MCF 10A (cell line): ENCODE measurements at regions not wholly inside any gene's neighbourhood (a gene's known extent, or its start where the extent isn't known, plus 50 kb on each side); places are given as distances from the start of the nearest gene placed in this dataset.
A peak's percentile ranks its signal among the peaks of the same experiment; 100 is the strongest.

Source experiments
- BruUV-seq: library from RNA; stranded (reverse); fragments of 400-500 nt; replicated peaks from 2 replicates; lab custom pipeline; 2021; lab: Mats Ljungman, UMichigan
- CTCF ChIA-PET: fragments of 300-600 bp; sonication (Branson Sonifier 250); formaldehyde crosslinking; extraction: SDS; loops from one replicate; lab custom pipeline; 2021; ENCODE audit warnings: antibody characterized with exemption, inconsistent platforms; lab: Yijun Ruan, JAX
- POLR2A ChIA-PET: fragments of 300-600, 350-650 bp; sonication (Branson Sonifier 250); formaldehyde crosslinking; extraction: SDS; loops from one replicate; lab custom pipeline; 2020; ENCODE audit warnings: antibody characterized with exemption, inconsistent platforms; lab: Yijun Ruan, JAX
- DNase-seq: peaks from one replicate; pipeline ENCODE4 v3.0.0-alpha.2; 2018; ENCODE audit not compliant: unreplicated experiment
- H3K27ac Mint-ChIP-seq: one replicate; pipeline ENCODE4 v1.8.0; 2022; ENCODE audit warnings: mild to moderate bottlenecking, low read depth, mixed read lengths; ENCODE audit not compliant: unreplicated experiment
- H3K27me3 Mint-ChIP-seq: one replicate; pipeline ENCODE4 v1.8.0; 2022; ENCODE audit warnings: mixed read lengths; ENCODE audit not compliant: insufficient read depth, unreplicated experiment
- H3K36me3 Mint-ChIP-seq: one replicate; pipeline ENCODE4 v1.8.0; 2022; ENCODE audit warnings: mild to moderate bottlenecking, moderate library complexity, mixed read lengths; ENCODE audit not compliant: insufficient read depth, unreplicated experiment
- H3K4me1 Mint-ChIP-seq: one replicate; pipeline ENCODE4 v1.8.0; 2022; ENCODE audit warnings: mixed read lengths; ENCODE audit not compliant: insufficient read depth, unreplicated experiment
- H3K4me3 Mint-ChIP-seq: one replicate; pipeline ENCODE4 v1.8.0; 2022; ENCODE audit warnings: mild to moderate bottlenecking, moderate library complexity, mixed read lengths; ENCODE audit not compliant: unreplicated experiment
- H3K9me3 Mint-ChIP-seq: one replicate; pipeline ENCODE4 v1.8.0; 2022; ENCODE audit warnings: mixed read lengths; ENCODE audit not compliant: unreplicated experiment
- intact Hi-C: fragments of 100-400 bp; cut with micrococcal nuclease; formaldehyde crosslinking; loops from 2 replicates; pipeline ENCODE4 v1.14.1; 2022
- TF ChIP-seq, protein P1 (sequence below): fragments of 200-600 bp; IDR thresholded peaks from one replicate; pipeline ENCODE4 v1.8.0; 2022; ENCODE audit warnings: antibody characterized with exemption, mild to moderate bottlenecking; ENCODE audit not compliant: unreplicated experiment

GRCh38 chr6:9647599-9647998 is 767.3 kb downstream of the TFAP2A start:
- no peaks in the 10 kb centered on the region for H3K9me3 Mint-ChIP-seq
- BruUV-seq, result no TSS peak
- no peaks in the 10 kb centered on the region for H3K36me3 Mint-ChIP-seq
- ChIA-PET CTCF (interaction anchor here (0.6 kb wide), 1 partner anchor 738 kb away, joined by 3 read pairs; no protein-coding TSS in a partner anchor), POLR2A (interaction anchor here (0.6 to 3.0 kb wide), 3 partner anchors 10 to 768 kb away, joined by 3 to 25 read pairs (median 13); partner anchors contain the start of gene TFAP2A)
- H3K4me3 Mint-ChIP-seq, result no peak overlapping the region
- no peak for DNase-seq
- H3K4me1 Mint-ChIP-seq, result peaks cover 23% of the 10 kb centered on the region
- TF ChIP-seq, protein P1, sequence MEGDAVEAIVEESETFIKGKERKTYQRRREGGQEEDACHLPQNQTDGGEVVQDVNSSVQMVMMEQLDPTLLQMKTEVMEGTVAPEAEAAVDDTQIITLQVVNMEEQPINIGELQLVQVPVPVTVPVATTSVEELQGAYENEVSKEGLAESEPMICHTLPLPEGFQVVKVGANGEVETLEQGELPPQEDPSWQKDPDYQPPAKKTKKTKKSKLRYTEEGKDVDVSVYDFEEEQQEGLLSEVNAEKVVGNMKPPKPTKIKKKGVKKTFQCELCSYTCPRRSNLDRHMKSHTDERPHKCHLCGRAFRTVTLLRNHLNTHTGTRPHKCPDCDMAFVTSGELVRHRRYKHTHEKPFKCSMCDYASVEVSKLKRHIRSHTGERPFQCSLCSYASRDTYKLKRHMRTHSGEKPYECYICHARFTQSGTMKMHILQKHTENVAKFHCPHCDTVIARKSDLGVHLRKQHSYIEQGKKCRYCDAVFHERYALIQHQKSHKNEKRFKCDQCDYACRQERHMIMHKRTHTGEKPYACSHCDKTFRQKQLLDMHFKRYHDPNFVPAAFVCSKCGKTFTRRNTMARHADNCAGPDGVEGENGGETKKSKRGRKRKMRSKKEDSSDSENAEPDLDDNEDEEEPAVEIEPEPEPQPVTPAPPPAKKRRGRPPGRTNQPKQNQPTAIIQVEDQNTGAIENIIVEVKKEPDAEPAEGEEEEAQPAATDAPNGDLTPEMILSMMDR, result no peak
- peak overlapping the region; percentile 32 for H3K27ac Mint-ChIP-seq
- intact Hi-C loops, result loop anchor here (10.0 kb wide), 1 partner anchor 757 kb away; no protein-coding TSS in a partner anchor
- H3K27me3 Mint-ChIP-seq, result no peaks in the 10 kb centered on the region

- intact Hi-C loops, result loop anchor here (10.0 kb wide), 1 partner anchor 758 kb away; no protein-coding TSS in a partner anchor
- DNase-seq, result no peak
- Mint-ChIP-seq H3K4me3 (no peak overlapping the region), H3K36me3 (no peaks in the 10 kb centered on the region), H3K9me3 (no peaks in the 10 kb centered on the region), H3K4me1 (peaks cover 23% of the 10 kb centered on the region), H3K27me3 (no peaks in the 10 kb centered on the region), H3K27ac (peak overlapping the region; percentile 32)
- no TSS peak for BruUV-seq
- ChIA-PET POLR2A (interaction anchor here (0.6 to 3.0 kb wide), 9 partner anchors 11 to 769 kb away, joined by 3 to 25 read pairs (median 3); partner anchors contain the start of gene TFAP2A), CTCF (interaction anchor here (0.6 to 0.8 kb wide), 4 partner anchors 419 to 1310 kb away, joined by 3 to 4 read pairs (median 3); no protein-coding TSS in a partner anchor)
- TF ChIP-seq, protein P1, result no peak
These were observed 767.8 kb downstream of the TFAP2A start for GRCh38 chr6:9647071-9647445.

GRCh38 chr6:9646342-9647070 is 768.4 kb downstream of the TFAP2A start:
- Mint-ChIP-seq H3K27me3 (no peaks in the 10 kb centered on the region), H3K27ac (peak overlapping the region; percentile 32), H3K36me3 (no peaks in the 10 kb centered on the region), H3K4me3 (no peak overlapping the region), H3K4me1 (peaks cover 23% of the 10 kb centered on the region), H3K9me3 (no peaks in the 10 kb centered on the region)
- ChIA-PET CTCF (interaction anchor here (0.6 to 1.1 kb wide), 4 partner anchors 74 to 1309 kb away, joined by 3 to 4 read pairs (median 3); no protein-coding TSS in a partner anchor), POLR2A (interaction anchor here (0.6 to 3.0 kb wide), 13 partner anchors 9 to 769 kb away, joined by 3 to 25 read pairs (median 4); partner anchors contain the start of gene TFAP2A)
- intact Hi-C loops, result loop anchor here (10.0 kb wide), 1 partner anchor 758 kb away; no protein-coding TSS in a partner anchor
- TF ChIP-seq, protein P1, result no peak
- no TSS peak for BruUV-seq
- peak; percentile 92 for DNase-seq

- intact Hi-C loops, result no loop called here
- CTCF ChIA-PET, result no interaction called here
- H3K27me3 Mint-ChIP-seq, result no peaks in the 10 kb centered on the region
These were observed 776.0 kb downstream of the TFAP2A start for GRCh38 chr6:9638861-9639260.

More at GRCh38 chr6:9638861-9639260, 776.0 kb downstream of the TFAP2A start:
- BruUV-seq, result no TSS peak
- no peaks in the 10 kb centered on the region for H3K4me1 Mint-ChIP-seq
- H3K9me3 Mint-ChIP-seq, result no peaks in the 10 kb centered on the region
- POLR2A ChIA-PET, result interaction anchor here (1.8 kb wide), 1 partner anchor 7 kb away, joined by 7 read pairs; no protein-coding TSS in a partner anchor
- no peak for DNase-seq
- TF ChIP-seq, protein P1, result no peak
- H3K27ac Mint-ChIP-seq, result no peak overlapping the region
- H3K36me3 Mint-ChIP-seq, result no peaks in the 10 kb centered on the region
- no peak overlapping the region for H3K4me3 Mint-ChIP-seq
